Colonic mucosa (tissue), 4 donors: ENCODE measurements at regions not wholly inside any gene's neighbourhood (a gene's known extent, or its start where the extent isn't known, plus 50 kb on each side); places are given as distances from the start of the nearest gene placed in this dataset.

Experiments
- DNase-seq: peaks from one replicate; pipeline ENCODE4 v3.0.0-alpha.2; 2020
- H3K27ac ChIP-seq: fragments of 200-600 bp; one replicate; pipeline ENCODE4 v1.8.0; 2021
- H3K27me3 ChIP-seq: fragments of 200-600 bp; one replicate; pipeline ENCODE4 v1.8.0; 2021
- H3K36me3 ChIP-seq: fragments of 200-600 bp; one replicate; pipeline ENCODE4 v1.8.0; 2021
- H3K4me1 ChIP-seq: fragments of 200-600 bp; one replicate; pipeline ENCODE4 v1.8.0; 2021; ENCODE audit warnings: mild to moderate bottlenecking
- H3K4me3 ChIP-seq: fragments of 200-600 bp; one replicate; pipeline ENCODE4 v1.8.0; 2021
- H3K9ac ChIP-seq, 2 donors: one replicate each; pipeline ENCODE4 v1.7.0; 2013; ENCODE audit warnings: control low read depth in 2 of 2, low read depth in 2 of 2, low read length in 2 of 2
- H3K9me3 ChIP-seq: fragments of 200-600 bp; one replicate; pipeline ENCODE4 v1.8.0; 2021
- CTCF ChIP-seq: fragments of 200-600 bp; IDR thresholded peaks from one replicate; pipeline ENCODE4 v1.8.0; 2022; ENCODE audit warnings: antibody characterized with exemption, mild to moderate bottlenecking
- intact Hi-C: fragments of 100-400 bp; cut with DNase I; formaldehyde crosslinking; loops from one replicate; pipeline ENCODE4 v1.14.1; 2022
- donor health status: healthy.
- donor health status: DM: no; HTN: no; CAD: no.
- donor health status: DM: no; HTN: no; CAD: no.

GRCh38 chrX:39718981-39719380 lies 378.8 kb downstream of the BCOR start:
- no peaks in the 10 kb centered on the region for H3K9me3 ChIP-seq
- no peaks in the 10 kb centered on the region for H3K4me1 ChIP-seq
- no peaks in the 10 kb centered on the region for H3K36me3 ChIP-seq
- H3K4me3 ChIP-seq, result no peak overlapping the region
- no peaks in the 10 kb centered on the region for H3K27me3 ChIP-seq
- TF ChIP-seq CTCF, result no peak
- H3K27ac ChIP-seq, result no peak overlapping the region
- no peak overlapping the region for H3K9ac ChIP-seq
- DNase-seq, result no peak
- intact Hi-C loops, result no loop called here

GRCh38 chrX:39720945-39721344 lies 376.8 kb downstream of the BCOR start:
- H3K9ac ChIP-seq, result no peak overlapping the region
- H3K27me3 ChIP-seq, result no peaks in the 10 kb centered on the region
- intact Hi-C loops, result no loop called here
- H3K9me3 ChIP-seq, result no peaks in the 10 kb centered on the region
- no peak for DNase-seq
- H3K4me1 ChIP-seq, result no peaks in the 10 kb centered on the region
- H3K4me3 ChIP-seq, result no peak overlapping the region
- TF ChIP-seq CTCF, result no peak
- no peaks in the 10 kb centered on the region for H3K36me3 ChIP-seq
- H3K27ac ChIP-seq, result no peak overlapping the region

GRCh38 chrX:39721566-39722279 lies 376.0 kb downstream of the BCOR start:
- no peak for DNase-seq
- no peak overlapping the region for H3K27ac ChIP-seq

GRCh38 chrX:39724544-39724943 lies 373.2 kb downstream of the BCOR start:
- intact Hi-C loops, result no loop called here

More at GRCh38 chrX:39721566-39722279, 376.0 kb downstream of the BCOR start:
- intact Hi-C loops, result no loop called here
- Histone ChIP-seq H3K9me3 (no peaks in the 10 kb centered on the region), H3K27me3 (no peaks in the 10 kb centered on the region), H3K4me1 (no peaks in the 10 kb centered on the region), H3K9ac (no peak overlapping the region), H3K36me3 (no peaks in the 10 kb centered on the region), H3K4me3 (no peak overlapping the region)
- TF ChIP-seq CTCF, result no peak

GRCh38 chrX:39725114-39725513 lies 372.6 kb downstream of the BCOR start:
- Histone ChIP-seq H3K4me1 (no peaks in the 10 kb centered on the region), H3K36me3 (no peaks in the 10 kb centered on the region), H3K27ac (no peak overlapping the region), H3K27me3 (no peaks in the 10 kb centered on the region), H3K9me3 (no peaks in the 10 kb centered on the region), H3K9ac (no peak overlapping the region), H3K4me3 (no peak overlapping the region)
- TF ChIP-seq CTCF, result no peak
- peak; percentile 26 for DNase-seq
- intact Hi-C loops, result no loop called here

More at GRCh38 chrX:39724544-39724943, 373.2 kb downstream of the BCOR start:
- TF ChIP-seq CTCF, result no peak
- no peak overlapping the region for H3K4me3 ChIP-seq
- no peaks in the 10 kb centered on the region for H3K9me3 ChIP-seq
- H3K27me3 ChIP-seq, result no peaks in the 10 kb centered on the region
- no peak for DNase-seq
- no peaks in the 10 kb centered on the region for H3K36me3 ChIP-seq
- H3K27ac ChIP-seq, result no peak overlapping the region
- no peaks in the 10 kb centered on the region for H3K4me1 ChIP-seq
- H3K9ac ChIP-seq, result no peak overlapping the region
